B cell (primary cell): ENCODE measurements at regions not wholly inside any gene's neighbourhood (a gene's known extent, or its start where the extent isn't known, plus 50 kb on each side); places are given as distances from the start of the nearest gene placed in this dataset.

Source experiments
- ATAC-seq: fragments of 200-7000 bp; cut with Tn5 transposase; one replicate; pipeline ENCODE4 v1.10.0; 2021; ENCODE audit warnings: low read depth, mild to moderate bottlenecking, moderate number of reproducible peaks, moderate library complexity
- CTCF ChIA-PET: fragments of 350-600 bp; sonication (Branson Sonifier 250); formaldehyde crosslinking; loops from one replicate; lab custom pipeline; 2021; ENCODE audit warnings: antibody characterized with exemption, inconsistent platforms; lab: Charles Lee
- POLR2A ChIA-PET: fragments of 350-600 bp; sonication (Branson Sonifier 250); formaldehyde crosslinking; loops from one replicate; lab custom pipeline; 2021; ENCODE audit warnings: antibody characterized with exemption; lab: Charles Lee
- DNase-seq: peaks from one replicate; pipeline ENCODE4 v3.0.0; 2013
- H2AFZ ChIP-seq: 2 replicates; pipeline ENCODE4 v1.6.1; 2012; ENCODE audit warnings: mild to moderate bottlenecking, low read depth, low read length; ENCODE audit not compliant: insufficient read depth, poor library complexity, severe bottlenecking
- H3K27ac ChIP-seq, 2 donors: 1 replicate in 1 of 2; 2 replicates in 1 of 2; pipeline ENCODE4 v1.5.1; 2012 to 2013; ENCODE audit warnings: low read length in 2 of 2, mild to moderate bottlenecking in 2 of 2, moderate library complexity in 1 of 2
- H3K27me3 ChIP-seq, 4 experiments: fragments of 200-600 bp in 1 of 4; sonication (generic) in 1 of 4; replicated peaks in 1 of 4; 1 replicate in 2 of 4; 2 replicates in 2 of 4; pipeline versions ENCODE4 v1.6.1 to v1.7.0; 2013 to 2016; ENCODE audit warnings: low read length in 3 of 4, mild to moderate bottlenecking in 2 of 4, mixed read lengths in 1 of 4, moderate library complexity in 1 of 4; ENCODE audit not compliant: insufficient read depth in 4 of 4, control insufficient read depth in 3 of 4; ENCODE audit errors: control extremely low read depth in 1 of 4
- H3K36me3 ChIP-seq, 2 experiments: replicated peaks in 1 of 2; 1 replicate in 1 of 2; 2 replicates in 1 of 2; pipeline versions ENCODE4 v1.6.1 to v1.7.1; 2013; ENCODE audit warnings: low read length in 1 of 2; ENCODE audit not compliant: insufficient read depth in 2 of 2, control insufficient read depth in 1 of 2; ENCODE audit errors: control extremely low read depth in 1 of 2, extremely low read depth in 1 of 2
- H3K4me1 ChIP-seq, 2 donors: fragments of 200-600 bp in 1 of 2; sonication (generic) in 1 of 2; 1 replicate in 1 of 2; 2 replicates in 1 of 2; pipeline versions ENCODE4 v1.5.1 to v1.6.1; 2013 to 2017; ENCODE audit warnings: low read length in 2 of 2; ENCODE audit not compliant: control insufficient read depth in 2 of 2, insufficient read depth in 2 of 2
- H3K4me2 ChIP-seq: replicated peaks from 2 replicates; pipeline ENCODE3; 2012; ENCODE audit warnings: mild to moderate bottlenecking, low read depth, low read length; ENCODE audit not compliant: poor library complexity, severe bottlenecking
- H3K4me3 ChIP-seq, 5 experiments: fragments of 200-600 bp in 1 of 5; sonication (generic) in 1 of 5; 1 replicate in 3 of 5; 2 replicates in 2 of 5; pipeline versions ENCODE4 v1.5.1 to v1.7.0; 2011 to 2016; ENCODE audit warnings: low read length in 4 of 5, mild to moderate bottlenecking in 4 of 5, low read depth in 2 of 5, control low read depth in 1 of 5, moderate library complexity in 1 of 5; ENCODE audit not compliant: insufficient read depth in 1 of 5; ENCODE audit errors: control extremely low read depth in 1 of 5, extremely low read depth in 1 of 5
- H3K79me2 ChIP-seq: fragments of 200-600 bp; sonication (generic); one replicate; pipeline ENCODE4 v1.6.0; 2016; ENCODE audit warnings: low read length; ENCODE audit not compliant: control insufficient read depth, insufficient read depth
- H3K9ac ChIP-seq: fragments of 200-600 bp; sonication (generic); 2 replicates; pipeline ENCODE4 v1.6.1; 2017; ENCODE audit warnings: mild to moderate bottlenecking, low read length, moderate library complexity
- H3K9me3 ChIP-seq, 3 donors: one replicate each; pipeline versions ENCODE4 v1.6.1 to v1.7.1; 2013; ENCODE audit warnings: low read length in 2 of 3; ENCODE audit not compliant: control insufficient read depth in 2 of 3, insufficient read depth in 1 of 3; ENCODE audit errors: control extremely low read depth in 1 of 3
- H4K20me1 ChIP-seq: 2 replicates; pipeline ENCODE4 v1.6.0; 2012; ENCODE audit warnings: mild to moderate bottlenecking, low read length; ENCODE audit not compliant: insufficient read depth, control insufficient read depth, poor library complexity, severe bottlenecking
- H3K27ac Mint-ChIP-seq: one replicate; pipeline ENCODE4 v1.8.0; 2021; ENCODE audit warnings: mixed read lengths
- H3K27me3 Mint-ChIP-seq: one replicate; pipeline ENCODE4 v1.8.0; 2021; ENCODE audit warnings: mixed read lengths
- H3K4me1 Mint-ChIP-seq: one replicate; pipeline ENCODE4 v1.8.0; 2021; ENCODE audit warnings: mixed read lengths
- H3K4me3 Mint-ChIP-seq: one replicate; pipeline ENCODE4 v1.8.0; 2021; ENCODE audit warnings: mixed read lengths
- H3K9me3 Mint-ChIP-seq: one replicate; pipeline ENCODE4 v1.8.0; 2022; ENCODE audit warnings: mixed read lengths; ENCODE audit not compliant: insufficient read depth
- EZH2 ChIP-seq: IDR thresholded peaks from 2 replicates; pipeline ENCODE4 v1.6.1; 2012; ENCODE audit warnings: borderline replicate concordance, low read depth, mild to moderate bottlenecking, moderate library complexity, low read length; ENCODE audit not compliant: insufficient read depth, poor library complexity, severe bottlenecking
- WGBS: methylation state at CpG from one replicate; pipeline ENCODE4 v1.1.5; 2013; ENCODE audit warnings: missing lambda C conversion rate; ENCODE audit not compliant: insufficient coverage; 5-methylcytosine and 5-hydroxymethylcytosine counted together
- intact Hi-C: fragments of 100-400 bp; cut with micrococcal nuclease; formaldehyde crosslinking; loops from one replicate; pipeline ENCODE4 v1.10.0; 2022
- TF ChIP-seq, protein P1 (sequence below): fragments of 200-600 bp; IDR thresholded peaks from one replicate; pipeline ENCODE4 v1.8.0; 2022; ENCODE audit warnings: antibody characterized with exemption, mild to moderate bottlenecking

DNA sequence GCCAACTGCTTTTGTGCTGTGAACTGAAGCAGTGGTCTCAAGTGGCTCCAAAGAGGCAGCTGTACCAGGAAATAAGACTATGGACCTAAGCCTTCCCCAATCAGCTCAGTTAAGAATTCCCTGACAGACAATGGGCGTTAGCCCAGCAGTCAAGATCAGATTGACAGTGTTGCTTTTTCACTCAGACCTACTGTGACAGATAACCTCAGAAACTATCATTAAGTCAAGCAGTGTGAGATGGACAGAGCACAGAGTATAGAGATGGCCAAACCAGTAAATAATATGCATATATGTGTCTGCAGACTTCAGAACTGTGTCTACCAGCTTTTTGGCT lies 215.3 kb downstream of the ZFP36L2 start:
- Histone ChIP-seq H3K36me3 (no peaks in the 10 kb centered on the region), H2AFZ (no peak overlapping the region), H3K9me3 (peaks cover 0 to 16% (median 3%) of the 10 kb centered on the region in 3 donors), H3K4me3 (no peak overlapping the region), H3K79me2 (no peaks in the 10 kb centered on the region), H3K4me2 (no peak overlapping the region), H3K27me3 (peaks cover 0 to 14% (median 0%) of the 10 kb centered on the region in 4 experiments), H3K27ac (no peak overlapping the region), H3K4me1 (no peaks in the 10 kb centered on the region), H4K20me1 (no peaks in the 10 kb centered on the region), H3K9ac (no peak overlapping the region)
- Mint-ChIP-seq H3K4me3 (no peak overlapping the region), H3K27ac (no peak overlapping the region), H3K4me1 (no peaks in the 10 kb centered on the region), H3K27me3 (peaks cover 22% of the 10 kb centered on the region), H3K9me3 (peaks cover 6% of the 10 kb centered on the region)
- TF ChIP-seq, protein P1, sequence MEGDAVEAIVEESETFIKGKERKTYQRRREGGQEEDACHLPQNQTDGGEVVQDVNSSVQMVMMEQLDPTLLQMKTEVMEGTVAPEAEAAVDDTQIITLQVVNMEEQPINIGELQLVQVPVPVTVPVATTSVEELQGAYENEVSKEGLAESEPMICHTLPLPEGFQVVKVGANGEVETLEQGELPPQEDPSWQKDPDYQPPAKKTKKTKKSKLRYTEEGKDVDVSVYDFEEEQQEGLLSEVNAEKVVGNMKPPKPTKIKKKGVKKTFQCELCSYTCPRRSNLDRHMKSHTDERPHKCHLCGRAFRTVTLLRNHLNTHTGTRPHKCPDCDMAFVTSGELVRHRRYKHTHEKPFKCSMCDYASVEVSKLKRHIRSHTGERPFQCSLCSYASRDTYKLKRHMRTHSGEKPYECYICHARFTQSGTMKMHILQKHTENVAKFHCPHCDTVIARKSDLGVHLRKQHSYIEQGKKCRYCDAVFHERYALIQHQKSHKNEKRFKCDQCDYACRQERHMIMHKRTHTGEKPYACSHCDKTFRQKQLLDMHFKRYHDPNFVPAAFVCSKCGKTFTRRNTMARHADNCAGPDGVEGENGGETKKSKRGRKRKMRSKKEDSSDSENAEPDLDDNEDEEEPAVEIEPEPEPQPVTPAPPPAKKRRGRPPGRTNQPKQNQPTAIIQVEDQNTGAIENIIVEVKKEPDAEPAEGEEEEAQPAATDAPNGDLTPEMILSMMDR, result no peak
- TF ChIP-seq EZH2, result no peak
- intact Hi-C loops, result no loop called here
- ChIA-PET CTCF (no interaction called here), POLR2A (no interaction called here)
- DNase-seq (no peak), ATAC-seq (no peak)
- WGBS, result no CpG with 5 or more reads among the region's 1 CpG

DNA sequence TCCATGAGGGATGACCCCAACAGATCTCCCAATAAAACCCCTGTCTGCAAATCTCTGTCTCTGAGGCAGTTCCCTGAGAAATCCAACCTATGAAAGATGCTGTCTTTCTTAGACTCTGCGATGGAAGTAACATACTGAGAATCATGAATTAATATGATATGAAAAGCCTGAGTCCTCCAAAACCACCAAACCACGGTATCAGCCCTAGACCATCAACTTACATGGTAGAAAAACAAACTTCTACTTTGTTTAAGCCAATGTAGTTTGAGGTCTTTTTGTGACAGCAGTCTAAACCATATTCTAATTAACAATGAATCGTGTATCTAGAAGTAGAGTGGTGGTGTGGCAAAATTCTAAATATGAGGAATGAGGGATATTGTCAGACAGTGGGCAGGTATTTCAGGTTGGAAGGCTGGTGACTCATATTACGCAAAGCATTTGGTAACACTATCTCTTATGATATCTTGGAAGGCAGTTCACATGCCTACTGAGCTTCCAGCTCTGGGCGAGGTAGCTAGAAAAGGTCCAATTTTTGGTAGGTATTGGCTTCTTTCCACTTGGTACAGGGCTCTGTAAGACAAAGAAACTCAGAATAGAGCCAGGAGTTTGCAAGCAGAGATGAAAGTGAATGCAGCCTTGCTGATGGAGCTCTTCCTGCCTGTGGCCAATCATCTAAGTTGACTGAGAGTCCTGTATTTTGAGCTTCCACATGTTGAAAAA lies 215.8 kb downstream of the ZFP36L2 start:
- peaks cover 0 to 17% (median 3%) of the 10 kb centered on the region in 3 donors for H3K9me3 ChIP-seq
- H3K4me2 ChIP-seq, result no peak overlapping the region
- H2AFZ ChIP-seq, result no peak overlapping the region
- no peak overlapping the region for H3K27ac ChIP-seq
- H3K27me3 Mint-ChIP-seq, result peaks cover 21% of the 10 kb centered on the region
- intact Hi-C loops, result no loop called here
- no peak overlapping the region for H3K4me3 ChIP-seq
- peaks cover 6% of the 10 kb centered on the region for H3K9me3 Mint-ChIP-seq
- DNase-seq (no peak), ATAC-seq (no peak)
- no peak for TF ChIP-seq EZH2
- TF ChIP-seq, protein P1, result no peak
- H3K4me1 Mint-ChIP-seq, result no peaks in the 10 kb centered on the region
- peaks cover 0 to 19% (median under 1%) of the 10 kb centered on the region in 4 experiments for H3K27me3 ChIP-seq
- no peaks in the 10 kb centered on the region for H3K4me1 ChIP-seq
- WGBS, result 74% methylated on average over 3 of the region's 5 CpGs
- POLR2A ChIA-PET, result no interaction called here
- CTCF ChIA-PET, result interaction anchor here (1.1 kb wide), 1 partner anchor 36 kb away, joined by 3 read pairs; no protein-coding TSS in a partner anchor
- no peak overlapping the region for H3K4me3 Mint-ChIP-seq
- no peak overlapping the region for H3K9ac ChIP-seq
- H3K79me2 ChIP-seq, result no peaks in the 10 kb centered on the region
- H4K20me1 ChIP-seq, result no peaks in the 10 kb centered on the region
- no peak overlapping the region for H3K27ac Mint-ChIP-seq
- no peaks in the 10 kb centered on the region for H3K36me3 ChIP-seq
